ENCODE measurements at regions not wholly inside any gene's neighbourhood (a gene's known extent, or its start where the extent isn't known, plus 50 kb on each side); places are given as distances from the start of the nearest gene placed in this dataset.
A peak's percentile ranks its signal among the peaks of the same experiment; 100 is the strongest.

DNA sequence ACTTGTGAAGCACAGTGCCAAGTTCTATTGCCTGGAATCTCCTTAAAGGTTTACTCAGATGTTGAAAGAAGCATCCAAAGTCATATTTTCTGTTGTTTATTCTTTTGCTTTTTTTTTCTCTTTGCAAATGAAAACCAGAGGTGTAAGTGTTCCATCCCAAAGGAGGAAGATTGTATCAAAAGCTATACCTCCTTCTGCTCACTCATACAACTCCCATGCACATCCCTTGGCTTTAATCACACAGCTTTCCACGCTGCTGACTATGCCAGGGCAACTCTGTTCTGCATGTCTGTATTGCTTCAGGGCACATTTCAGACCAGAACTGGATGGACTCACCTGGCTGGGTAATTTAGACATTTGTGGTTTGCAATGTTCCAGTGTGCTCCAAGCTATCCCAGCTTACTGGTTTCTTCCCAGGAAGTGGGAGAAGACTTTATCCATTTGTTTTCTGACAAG lies 399.6 kb upstream of the TBL1XR1 start:
- Histone ChIP-seq H3K4me1 (ENCODE audit: control insufficient read depth in 3 of 3, insufficient read depth in 3 of 3, low read length in 3 of 3) (peaks cover 21 to 32% (median 22%) of the 10 kb centered on the region in 3 donors), H3K36me3 (ENCODE audit: control insufficient read depth in 3 of 3, insufficient read depth in 3 of 3, low read length in 3 of 3) (no peaks in the 10 kb centered on the region), H3K27ac (ENCODE audit: low read depth, low read length) (peak overlapping the region; percentile 67), H3K4me3 (ENCODE audit: low read length in 3 of 3) (peak overlapping the region in 1 of 3 donors; percentile 54), H3K9me3 (ENCODE audit: control insufficient read depth in 3 of 3, low read length in 3 of 3) (no peaks in the 10 kb centered on the region), H3K27me3 (ENCODE audit: control insufficient read depth in 3 of 3, insufficient read depth in 3 of 3, low read length in 3 of 3) (no peaks in the 10 kb centered on the region), H3K9ac (ENCODE audit: low read depth in 1 of 3, low read length in 3 of 3) (no peak overlapping the region)

DNA sequence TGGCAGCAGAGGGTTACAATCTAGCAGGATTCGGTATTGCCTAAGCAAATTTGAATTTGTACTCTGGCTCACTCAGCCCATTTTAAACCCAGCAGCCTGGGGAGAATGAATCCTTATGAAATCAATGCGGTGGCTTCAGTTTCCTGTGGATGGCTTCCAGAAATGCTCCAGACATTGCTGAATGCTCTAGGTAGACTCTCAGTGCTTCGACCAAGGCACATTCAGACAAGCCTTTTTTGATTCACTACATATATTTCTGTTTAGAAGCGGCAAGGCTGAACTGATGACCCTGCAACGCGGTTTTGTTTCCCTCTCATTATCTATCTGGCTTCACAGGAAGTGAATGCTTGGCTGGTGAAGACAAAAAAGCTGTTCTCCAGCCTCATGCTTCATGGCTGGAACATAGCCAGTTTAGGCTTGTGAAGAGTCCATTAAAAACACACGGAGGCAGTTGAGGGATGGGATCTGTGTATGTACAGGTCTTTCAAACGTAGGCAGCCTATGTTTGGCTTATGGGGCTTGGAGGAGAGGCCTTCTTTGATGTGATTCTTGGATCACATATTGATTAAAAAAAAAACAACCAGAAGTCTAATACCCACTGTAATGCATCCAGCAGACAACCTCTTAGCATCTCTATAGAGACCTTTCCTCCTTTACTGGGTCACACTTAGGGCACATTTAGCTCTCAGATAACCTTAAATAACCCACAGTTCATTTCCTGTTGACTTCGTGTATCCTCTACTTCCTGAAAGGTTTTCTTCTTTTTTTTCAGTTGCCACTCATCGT lies 400.2 kb upstream of the TBL1XR1 start:
- H3K4me1 ChIP-seq (ENCODE audit: control insufficient read depth in 3 of 3, insufficient read depth in 3 of 3, low read length in 3 of 3), result peaks cover 21 to 32% (median 22%) of the 10 kb centered on the region in 3 donors
- no peaks in the 10 kb centered on the region for H3K36me3 ChIP-seq (ENCODE audit: control insufficient read depth in 3 of 3, insufficient read depth in 3 of 3, low read length in 3 of 3)
- H3K4me3 ChIP-seq (ENCODE audit: low read length in 3 of 3), result peak overlapping the region in 2 of 3 donors; percentile 20 to 54
- no peak overlapping the region for H3K9ac ChIP-seq (ENCODE audit: low read depth in 1 of 3, low read length in 3 of 3)
- peak overlapping the region; percentile 67 for H3K27ac ChIP-seq (ENCODE audit: low read depth, low read length)
- no peaks in the 10 kb centered on the region for H3K9me3 ChIP-seq (ENCODE audit: control insufficient read depth in 3 of 3, low read length in 3 of 3)
- H3K27me3 ChIP-seq (ENCODE audit: control insufficient read depth in 3 of 3, insufficient read depth in 3 of 3, low read length in 3 of 3), result no peaks in the 10 kb centered on the region

DNA sequence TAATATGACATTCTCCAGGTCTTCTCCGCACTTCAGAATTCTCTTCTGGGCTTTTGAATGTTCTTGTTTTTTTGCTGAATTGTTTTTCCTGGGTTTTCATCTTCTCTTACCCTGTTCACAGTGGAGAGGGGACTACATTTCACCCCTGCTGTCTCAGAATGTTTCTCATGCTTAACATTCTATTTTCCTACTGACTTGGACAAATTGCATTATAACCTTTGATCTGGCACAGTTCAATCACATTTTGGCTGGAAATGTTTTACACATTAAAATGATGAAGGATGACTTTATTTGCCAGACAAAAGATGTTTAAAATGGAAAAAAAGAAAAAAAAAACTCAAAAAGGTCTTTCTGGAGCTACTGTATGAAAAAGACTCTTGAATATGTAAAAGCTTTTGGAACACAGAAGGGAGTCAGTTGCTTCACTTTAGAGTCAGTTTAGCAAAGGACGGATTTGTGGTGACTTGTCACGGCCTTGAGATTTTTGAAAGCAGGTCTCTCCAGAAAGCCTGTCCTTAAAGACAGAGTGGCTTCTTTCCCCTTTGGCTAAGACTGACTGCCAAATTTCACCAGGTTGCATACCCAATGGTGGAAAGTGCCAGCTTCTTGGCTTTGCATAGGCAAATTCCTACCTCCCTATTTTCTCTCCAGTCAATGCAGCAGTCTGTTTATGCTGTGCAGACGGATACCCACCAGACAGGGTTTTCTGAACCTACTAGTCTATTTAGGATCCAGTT lies 401.0 kb upstream of the TBL1XR1 start:
- Histone ChIP-seq H3K4me3 (ENCODE audit: low read length in 3 of 3) (no peak overlapping the region), H3K9ac (ENCODE audit: low read depth in 1 of 3, low read length in 3 of 3) (no peak overlapping the region), H3K4me1 (ENCODE audit: control insufficient read depth in 3 of 3, insufficient read depth in 3 of 3, low read length in 3 of 3) (peaks cover 16 to 34% (median 22%) of the 10 kb centered on the region in 3 donors), H3K36me3 (ENCODE audit: control insufficient read depth in 3 of 3, insufficient read depth in 3 of 3, low read length in 3 of 3) (no peaks in the 10 kb centered on the region), H3K27ac (ENCODE audit: low read depth, low read length) (peak overlapping the region; percentile 67), H3K27me3 (ENCODE audit: control insufficient read depth in 3 of 3, insufficient read depth in 3 of 3, low read length in 3 of 3) (no peaks in the 10 kb centered on the region), H3K9me3 (ENCODE audit: control insufficient read depth in 3 of 3, low read length in 3 of 3) (no peaks in the 10 kb centered on the region)

DNA sequence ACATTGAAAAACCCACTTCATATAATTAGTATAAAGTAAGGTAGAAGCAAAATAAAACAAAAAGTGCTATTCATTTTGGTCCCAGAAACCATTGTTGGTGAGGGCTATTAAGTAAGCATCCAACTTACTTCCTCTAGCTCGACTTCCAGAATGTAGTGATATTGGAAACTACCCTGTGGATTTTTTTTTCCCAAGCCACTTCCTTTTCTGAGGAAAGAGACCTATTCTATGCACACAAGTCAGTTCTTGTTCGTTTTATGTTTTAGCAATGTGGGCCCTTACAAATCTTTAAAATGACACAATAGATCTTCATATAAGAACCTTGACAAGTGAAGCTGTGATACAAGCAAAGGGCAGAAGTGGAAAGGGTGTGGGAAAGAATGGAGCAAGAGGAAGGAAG lies 402.0 kb upstream of the TBL1XR1 start:
- Histone ChIP-seq H3K27ac (ENCODE audit: low read depth, low read length) (no peak overlapping the region), H3K9me3 (ENCODE audit: control insufficient read depth in 3 of 3, low read length in 3 of 3) (no peaks in the 10 kb centered on the region), H3K4me1 (ENCODE audit: control insufficient read depth in 3 of 3, insufficient read depth in 3 of 3, low read length in 3 of 3) (peaks cover 16 to 34% (median 22%) of the 10 kb centered on the region in 3 donors), H3K27me3 (ENCODE audit: control insufficient read depth in 3 of 3, insufficient read depth in 3 of 3, low read length in 3 of 3) (no peaks in the 10 kb centered on the region), H3K36me3 (ENCODE audit: control insufficient read depth in 3 of 3, insufficient read depth in 3 of 3, low read length in 3 of 3) (no peaks in the 10 kb centered on the region), H3K4me3 (ENCODE audit: low read length in 3 of 3) (no peak overlapping the region), H3K9ac (ENCODE audit: low read depth in 1 of 3, low read length in 3 of 3) (no peak overlapping the region)

DNA sequence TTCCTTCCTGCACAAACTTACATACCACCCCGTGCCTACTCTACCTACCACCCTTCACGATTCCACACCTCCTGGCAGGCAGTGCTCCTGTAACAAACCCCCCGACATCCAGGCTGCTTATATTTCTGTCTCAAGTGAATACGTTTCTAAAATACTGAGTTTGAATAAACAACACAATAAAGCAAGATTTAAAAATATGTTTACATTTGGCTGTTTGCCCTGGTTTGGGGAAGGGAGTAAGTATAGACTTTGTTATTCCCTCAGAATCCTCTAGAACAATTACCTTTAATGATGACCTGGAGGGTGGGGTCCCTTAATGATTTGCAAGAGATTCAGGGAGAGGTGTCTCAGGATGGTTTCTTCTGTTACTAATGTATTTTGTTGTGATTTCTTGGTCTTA lies 402.6 kb upstream of the TBL1XR1 start:
- no peak overlapping the region for H3K4me3 ChIP-seq (ENCODE audit: low read length in 3 of 3)
- no peak overlapping the region for H3K27ac ChIP-seq (ENCODE audit: low read depth, low read length)
- no peak overlapping the region for H3K9ac ChIP-seq (ENCODE audit: low read depth in 1 of 3, low read length in 3 of 3)
- H3K36me3 ChIP-seq (ENCODE audit: control insufficient read depth in 3 of 3, insufficient read depth in 3 of 3, low read length in 3 of 3), result no peaks in the 10 kb centered on the region
- no peaks in the 10 kb centered on the region for H3K27me3 ChIP-seq (ENCODE audit: control insufficient read depth in 3 of 3, insufficient read depth in 3 of 3, low read length in 3 of 3)
- H3K9me3 ChIP-seq (ENCODE audit: control insufficient read depth in 3 of 3, low read length in 3 of 3), result no peaks in the 10 kb centered on the region
- H3K4me1 ChIP-seq (ENCODE audit: control insufficient read depth in 3 of 3, insufficient read depth in 3 of 3, low read length in 3 of 3), result peaks cover 16 to 34% (median 22%) of the 10 kb centered on the region in 3 donors

DNA sequence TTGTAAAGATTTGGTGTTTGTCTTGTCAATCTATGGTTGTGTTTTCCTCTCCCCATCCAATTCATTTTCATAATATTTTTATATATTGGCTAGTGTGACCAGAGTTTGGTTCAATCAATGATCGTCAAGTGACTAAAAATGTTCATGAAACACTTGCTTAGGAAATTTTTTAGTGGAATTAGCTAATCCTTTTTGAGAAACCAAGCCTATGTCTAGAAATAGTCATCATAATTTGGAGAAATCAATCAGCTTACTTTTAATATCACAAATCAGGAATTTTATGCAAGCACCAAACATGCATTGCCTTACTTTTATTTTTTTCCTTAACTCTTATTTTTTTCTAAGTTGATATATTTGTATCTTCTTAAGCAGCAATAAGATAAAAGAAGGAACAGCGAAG lies 403.1 kb upstream of the TBL1XR1 start:
- no peak overlapping the region for H3K9ac ChIP-seq (ENCODE audit: low read depth in 1 of 3, low read length in 3 of 3)
- H3K36me3 ChIP-seq (ENCODE audit: control insufficient read depth in 3 of 3, insufficient read depth in 3 of 3, low read length in 3 of 3), result no peaks in the 10 kb centered on the region
- no peak overlapping the region for H3K27ac ChIP-seq (ENCODE audit: low read depth, low read length)
- peaks cover 16 to 34% (median 22%) of the 10 kb centered on the region in 3 donors for H3K4me1 ChIP-seq (ENCODE audit: control insufficient read depth in 3 of 3, insufficient read depth in 3 of 3, low read length in 3 of 3)
- no peaks in the 10 kb centered on the region for H3K27me3 ChIP-seq (ENCODE audit: control insufficient read depth in 3 of 3, insufficient read depth in 3 of 3, low read length in 3 of 3)
- H3K9me3 ChIP-seq (ENCODE audit: control insufficient read depth in 3 of 3, low read length in 3 of 3), result no peaks in the 10 kb centered on the region
- no peak overlapping the region for H3K4me3 ChIP-seq (ENCODE audit: low read length in 3 of 3)

DNA sequence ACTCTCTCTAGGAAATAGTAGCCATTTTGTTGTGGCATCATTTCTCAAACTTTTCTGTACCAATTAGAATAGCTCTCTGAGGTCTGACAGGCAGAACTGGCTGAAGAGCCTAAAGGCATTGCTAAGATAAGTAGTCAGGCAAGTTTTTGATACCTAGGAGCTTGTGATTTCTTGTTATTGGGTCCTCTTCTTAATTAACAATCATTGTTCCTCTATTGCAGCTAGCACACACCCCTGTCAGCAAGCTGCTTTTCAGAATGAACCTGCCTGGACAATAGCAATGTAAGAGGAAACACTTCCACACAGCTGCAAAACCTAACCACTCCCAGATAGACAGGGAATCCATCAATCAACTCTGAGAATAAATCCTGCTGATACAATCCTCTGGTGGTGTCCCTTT lies 403.9 kb upstream of the TBL1XR1 start:
- Histone ChIP-seq H3K9ac (ENCODE audit: low read depth in 1 of 3, low read length in 3 of 3) (no peak overlapping the region), H3K27ac (ENCODE audit: low read depth, low read length) (no peak overlapping the region), H3K36me3 (ENCODE audit: control insufficient read depth in 3 of 3, insufficient read depth in 3 of 3, low read length in 3 of 3) (no peaks in the 10 kb centered on the region), H3K27me3 (ENCODE audit: control insufficient read depth in 3 of 3, insufficient read depth in 3 of 3, low read length in 3 of 3) (no peaks in the 10 kb centered on the region), H3K9me3 (ENCODE audit: control insufficient read depth in 3 of 3, low read length in 3 of 3) (no peaks in the 10 kb centered on the region), H3K4me1 (ENCODE audit: control insufficient read depth in 3 of 3, insufficient read depth in 3 of 3, low read length in 3 of 3) (peaks cover 16 to 33% (median 22%) of the 10 kb centered on the region in 3 donors), H3K4me3 (ENCODE audit: low read length in 3 of 3) (no peak overlapping the region)

DNA sequence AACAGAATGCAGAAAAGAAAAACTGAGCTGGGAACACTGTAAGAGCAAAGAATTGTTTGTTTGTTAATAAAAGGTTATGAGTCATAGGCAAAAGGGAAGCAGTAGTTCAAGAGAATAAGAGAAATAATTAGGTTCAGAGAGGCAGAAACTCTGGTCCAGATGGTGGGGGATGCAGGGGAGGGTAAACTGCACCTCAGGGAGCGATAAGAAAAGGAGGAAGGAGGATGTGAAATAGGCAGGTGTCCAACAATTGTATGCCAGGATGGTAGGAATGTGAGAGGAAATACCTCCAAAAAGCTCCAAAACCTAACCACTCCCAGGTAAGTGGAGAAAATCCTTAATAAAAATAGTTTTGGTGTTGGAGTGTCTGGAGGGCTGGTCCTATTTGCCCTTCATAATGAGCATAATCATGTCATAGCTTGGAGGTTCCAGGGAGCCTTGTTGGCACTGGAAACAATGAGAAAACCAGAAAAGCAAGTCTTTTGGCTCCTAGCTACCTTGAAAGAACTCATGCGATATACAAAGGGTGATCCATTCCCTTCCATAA lies 405.4 kb upstream of the TBL1XR1 start:
- Histone ChIP-seq H3K4me1 (ENCODE audit: control insufficient read depth in 3 of 3, insufficient read depth in 3 of 3, low read length in 3 of 3) (peaks cover 4 to 18% (median 7%) of the 10 kb centered on the region in 3 donors), H3K27ac (ENCODE audit: low read depth, low read length) (no peak overlapping the region)

DNA sequence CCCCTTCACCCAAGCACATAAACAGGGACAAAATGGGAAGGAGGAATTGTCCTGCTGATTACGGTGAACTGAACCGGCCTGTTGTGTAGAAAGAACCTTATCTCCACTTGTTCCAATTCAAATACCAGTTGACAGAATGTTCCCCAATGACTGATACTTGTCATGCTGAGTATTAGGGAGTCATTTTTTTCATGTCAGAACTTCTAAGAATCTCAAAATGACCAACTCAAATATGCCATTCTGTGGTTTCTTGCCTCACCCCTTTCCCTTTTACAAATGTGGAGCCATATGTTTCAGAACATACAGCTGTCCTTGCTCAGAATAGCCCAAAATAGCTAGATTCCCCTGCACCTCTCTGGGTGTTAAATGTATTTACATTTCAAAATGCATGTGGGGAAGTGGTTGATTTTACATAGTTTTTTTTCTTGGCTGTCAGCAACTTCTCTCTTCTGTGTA lies 405.9 kb upstream of the TBL1XR1 start:
- no peak overlapping the region for H3K9ac ChIP-seq (ENCODE audit: low read depth in 1 of 3, low read length in 3 of 3)
- H3K9me3 ChIP-seq (ENCODE audit: control insufficient read depth in 3 of 3, low read length in 3 of 3), result no peaks in the 10 kb centered on the region
- no peak overlapping the region for H3K4me3 ChIP-seq (ENCODE audit: low read length in 3 of 3)
- H3K27ac ChIP-seq (ENCODE audit: low read depth, low read length), result no peak overlapping the region
- H3K36me3 ChIP-seq (ENCODE audit: control insufficient read depth in 3 of 3, insufficient read depth in 3 of 3, low read length in 3 of 3), result no peaks in the 10 kb centered on the region
- H3K27me3 ChIP-seq (ENCODE audit: control insufficient read depth in 3 of 3, insufficient read depth in 3 of 3, low read length in 3 of 3), result no peaks in the 10 kb centered on the region
- peaks cover 0 to 15% (median 5%) of the 10 kb centered on the region in 3 donors for H3K4me1 ChIP-seq (ENCODE audit: control insufficient read depth in 3 of 3, insufficient read depth in 3 of 3, low read length in 3 of 3)

More for the DNA sequence above, 405.4 kb upstream of the TBL1XR1 start:
- Histone ChIP-seq H3K36me3 (ENCODE audit: control insufficient read depth in 3 of 3, insufficient read depth in 3 of 3, low read length in 3 of 3) (no peaks in the 10 kb centered on the region), H3K4me3 (ENCODE audit: low read length in 3 of 3) (no peak overlapping the region), H3K9ac (ENCODE audit: low read depth in 1 of 3, low read length in 3 of 3) (no peak overlapping the region), H3K9me3 (ENCODE audit: control insufficient read depth in 3 of 3, low read length in 3 of 3) (no peaks in the 10 kb centered on the region), H3K27me3 (ENCODE audit: control insufficient read depth in 3 of 3, insufficient read depth in 3 of 3, low read length in 3 of 3) (no peaks in the 10 kb centered on the region)

DNA sequence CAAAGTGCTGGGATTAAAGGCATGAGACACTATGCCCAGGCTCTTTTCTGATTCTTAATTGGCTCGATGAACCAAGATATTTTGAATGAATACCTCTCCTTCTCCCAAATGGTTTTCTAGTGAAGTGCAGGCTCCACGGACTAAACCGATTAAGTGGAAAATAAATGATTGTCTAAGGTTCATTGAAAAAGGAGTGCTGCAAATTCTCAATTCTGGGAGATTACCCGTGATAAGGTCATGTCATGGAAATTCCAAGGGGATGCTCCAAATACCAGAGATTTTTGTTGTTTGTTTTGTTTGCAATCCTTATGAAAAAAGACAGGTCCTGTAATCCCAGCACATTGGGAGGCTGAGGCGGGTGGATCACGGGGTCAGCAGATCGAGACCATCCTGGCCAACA lies 406.9 kb upstream of the TBL1XR1 start:
- H3K4me1 ChIP-seq (ENCODE audit: control insufficient read depth in 3 of 3, insufficient read depth in 3 of 3, low read length in 3 of 3), result peaks cover 0 to 9% (median 0%) of the 10 kb centered on the region in 3 donors
- H3K9ac ChIP-seq (ENCODE audit: low read depth in 1 of 3, low read length in 3 of 3), result no peak overlapping the region
- no peak overlapping the region for H3K27ac ChIP-seq (ENCODE audit: low read depth, low read length)
- H3K27me3 ChIP-seq (ENCODE audit: control insufficient read depth in 3 of 3, insufficient read depth in 3 of 3, low read length in 3 of 3), result no peaks in the 10 kb centered on the region
- H3K9me3 ChIP-seq (ENCODE audit: control insufficient read depth in 3 of 3, low read length in 3 of 3), result no peaks in the 10 kb centered on the region
- H3K4me3 ChIP-seq (ENCODE audit: low read length in 3 of 3), result no peak overlapping the region
- H3K36me3 ChIP-seq (ENCODE audit: control insufficient read depth in 3 of 3, insufficient read depth in 3 of 3, low read length in 3 of 3), result no peaks in the 10 kb centered on the region

Measured in skeletal muscle tissue (tissue), 3 donors.